ENCODE measurements at regions not wholly inside any gene's neighbourhood (a gene's known extent, or its start where the extent isn't known, plus 50 kb on each side); places are given as distances from the start of the nearest gene placed in this dataset.

DNA sequence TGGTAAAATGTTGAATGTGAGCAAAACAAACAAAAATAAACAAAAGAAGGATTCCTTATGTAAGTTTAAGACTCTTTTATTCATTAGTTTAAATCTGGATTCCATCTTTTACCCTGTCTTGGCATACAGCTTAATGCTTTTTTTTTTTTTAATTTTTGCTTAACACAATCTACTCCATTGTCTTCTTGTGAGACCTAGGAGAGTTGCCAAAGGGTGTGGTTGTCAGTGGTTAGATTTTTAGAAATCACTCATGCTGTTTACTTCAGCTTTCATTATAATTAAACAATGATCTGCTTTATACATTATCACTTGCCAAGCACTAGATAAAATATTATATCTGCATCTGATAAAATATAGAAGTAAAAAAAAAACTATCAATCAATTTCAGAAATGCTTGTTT is 77.7 kb upstream of the KITLG start:
- TF ChIP-seq, protein P1, sequence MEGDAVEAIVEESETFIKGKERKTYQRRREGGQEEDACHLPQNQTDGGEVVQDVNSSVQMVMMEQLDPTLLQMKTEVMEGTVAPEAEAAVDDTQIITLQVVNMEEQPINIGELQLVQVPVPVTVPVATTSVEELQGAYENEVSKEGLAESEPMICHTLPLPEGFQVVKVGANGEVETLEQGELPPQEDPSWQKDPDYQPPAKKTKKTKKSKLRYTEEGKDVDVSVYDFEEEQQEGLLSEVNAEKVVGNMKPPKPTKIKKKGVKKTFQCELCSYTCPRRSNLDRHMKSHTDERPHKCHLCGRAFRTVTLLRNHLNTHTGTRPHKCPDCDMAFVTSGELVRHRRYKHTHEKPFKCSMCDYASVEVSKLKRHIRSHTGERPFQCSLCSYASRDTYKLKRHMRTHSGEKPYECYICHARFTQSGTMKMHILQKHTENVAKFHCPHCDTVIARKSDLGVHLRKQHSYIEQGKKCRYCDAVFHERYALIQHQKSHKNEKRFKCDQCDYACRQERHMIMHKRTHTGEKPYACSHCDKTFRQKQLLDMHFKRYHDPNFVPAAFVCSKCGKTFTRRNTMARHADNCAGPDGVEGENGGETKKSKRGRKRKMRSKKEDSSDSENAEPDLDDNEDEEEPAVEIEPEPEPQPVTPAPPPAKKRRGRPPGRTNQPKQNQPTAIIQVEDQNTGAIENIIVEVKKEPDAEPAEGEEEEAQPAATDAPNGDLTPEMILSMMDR (conservative IDR thresholded peaks at IDR 0.05): no peak
- no peak for TF ChIP-seq EZH2 (IDR thresholded peaks at IDR 0.05; ENCODE audit: low read depth)
